ELR (cell line): ENCODE measurements at regions not wholly inside any gene's neighbourhood (a gene's known extent, or its start where the extent isn't known, plus 50 kb on each side); places are given as distances from the start of the nearest gene placed in this dataset.

Experiments
- DNase-seq: peaks from one replicate; pipeline ENCODE4 v3.0.0-alpha.2; 2015; ENCODE audit warnings: low read depth

DNA sequence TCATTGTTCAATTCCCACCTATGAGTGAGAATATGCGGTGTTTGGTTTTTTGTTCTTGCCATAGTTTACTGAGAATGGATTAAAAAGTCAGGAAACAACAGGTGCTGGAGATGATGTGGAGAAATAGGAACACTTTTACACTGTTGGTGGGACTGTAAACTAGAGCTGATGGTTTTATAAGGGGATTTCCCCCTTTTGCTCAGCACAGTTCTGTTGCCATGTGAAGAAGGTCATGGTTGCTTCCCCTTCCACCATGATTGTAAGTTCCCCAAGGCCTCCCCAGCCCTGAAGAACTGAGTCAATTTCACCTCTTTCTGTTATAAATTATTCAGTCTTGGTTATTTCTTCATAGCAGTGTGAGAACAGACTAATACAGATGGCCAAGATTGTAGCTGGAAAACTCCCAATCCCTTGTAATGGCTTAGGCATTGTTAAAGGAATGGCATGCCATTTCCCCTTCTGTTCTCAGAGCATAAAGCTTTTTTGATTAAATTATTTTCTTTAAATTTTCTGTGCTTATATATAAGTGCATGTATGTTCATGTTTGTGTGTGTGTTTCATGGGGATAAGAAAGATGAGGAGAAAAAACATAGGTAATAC lies 144.8 kb downstream of the BACH1 start:
- DNase-seq, result no peak

DNA sequence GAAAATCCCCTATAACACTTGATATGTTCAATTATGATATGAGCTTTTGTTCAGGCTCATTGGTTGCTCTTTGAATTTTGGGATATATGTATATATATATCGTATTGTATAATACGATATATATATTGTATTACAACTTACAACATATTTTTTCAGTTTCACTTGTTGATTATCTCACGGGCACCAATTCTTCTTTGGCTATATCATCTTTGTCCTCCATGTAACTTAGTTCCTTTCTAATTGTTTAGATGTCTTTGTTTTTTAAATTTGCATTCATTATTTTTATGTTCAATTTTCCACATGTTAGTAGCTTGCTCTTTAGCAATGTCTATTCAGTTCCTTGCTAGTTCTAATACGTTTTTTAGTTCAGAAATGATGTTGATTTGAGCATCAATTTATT lies 150.0 kb downstream of the BACH1 start:
- DNase-seq, result no peak

DNA sequence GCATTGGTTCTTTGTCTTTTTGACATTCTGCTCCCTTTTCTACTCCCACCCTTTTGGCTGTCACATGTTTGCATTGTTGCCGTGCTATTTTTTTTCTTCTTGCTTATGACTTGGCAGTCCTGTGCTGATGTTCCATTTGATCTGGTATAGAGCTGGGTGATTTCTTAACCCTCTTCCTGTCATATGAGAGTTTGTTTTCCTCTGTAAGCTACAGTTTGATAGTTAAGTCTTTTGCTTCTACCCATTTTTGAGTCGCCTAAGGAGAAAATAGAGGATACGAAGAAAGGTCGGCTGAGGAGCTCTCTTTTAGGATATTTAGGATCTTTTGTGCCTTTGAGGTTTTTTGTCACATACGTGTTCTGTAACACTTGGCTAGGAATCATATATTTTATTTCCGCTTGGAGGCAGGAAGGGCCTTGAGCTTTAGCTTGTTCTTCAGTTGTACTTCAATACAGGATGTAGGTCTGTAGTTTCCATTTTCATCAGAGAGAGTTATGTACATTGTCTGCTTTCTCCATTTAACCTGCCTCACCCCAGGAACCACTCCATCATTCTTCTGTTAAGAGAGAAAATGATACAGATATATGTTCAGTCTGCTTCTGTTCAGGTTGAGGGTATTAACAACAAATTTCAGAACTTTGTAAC lies 150.7 kb downstream of the BACH1 start:
- DNase-seq, result no peak

DNA sequence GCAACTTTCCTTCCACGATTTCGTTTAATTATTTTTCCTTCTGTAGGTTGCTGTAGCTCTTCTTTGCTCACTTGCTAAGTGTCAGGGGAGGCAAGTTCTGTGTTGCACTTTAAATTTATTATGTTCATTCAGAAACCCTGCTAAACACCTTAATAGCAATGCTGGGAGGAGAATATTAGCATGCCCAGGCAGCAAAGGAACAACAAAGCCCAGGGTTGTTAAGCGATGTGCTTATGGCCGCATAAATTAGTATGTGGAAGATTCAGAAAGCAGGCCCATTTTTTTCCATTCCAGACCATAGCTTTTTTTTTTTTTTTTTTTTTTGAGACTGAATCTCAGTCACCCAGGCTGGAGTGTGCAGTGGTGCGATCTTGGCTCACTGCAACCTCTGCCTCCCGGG lies 151.3 kb downstream of the BACH1 start:
- DNase-seq, result no peak

DNA sequence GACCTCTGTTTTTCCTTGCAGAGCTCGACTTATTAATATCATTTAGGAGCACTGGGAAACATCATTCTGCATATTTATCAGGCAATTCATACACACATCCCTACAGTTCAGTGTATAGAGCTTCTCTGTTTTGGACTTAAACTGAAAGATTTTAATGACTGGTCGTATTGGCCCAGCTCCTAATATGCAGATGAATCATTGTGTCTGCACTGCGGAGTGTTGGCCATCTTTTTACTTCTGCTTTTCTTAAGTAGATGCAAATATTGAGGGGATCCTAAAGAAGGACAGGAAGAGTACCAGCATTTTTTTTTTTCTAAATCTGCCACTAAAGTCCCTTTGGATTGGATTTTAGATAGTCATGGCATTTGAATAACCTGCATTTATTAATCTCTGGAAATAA lies 154.8 kb downstream of the BACH1 start:
- DNase-seq, result no peak

DNA sequence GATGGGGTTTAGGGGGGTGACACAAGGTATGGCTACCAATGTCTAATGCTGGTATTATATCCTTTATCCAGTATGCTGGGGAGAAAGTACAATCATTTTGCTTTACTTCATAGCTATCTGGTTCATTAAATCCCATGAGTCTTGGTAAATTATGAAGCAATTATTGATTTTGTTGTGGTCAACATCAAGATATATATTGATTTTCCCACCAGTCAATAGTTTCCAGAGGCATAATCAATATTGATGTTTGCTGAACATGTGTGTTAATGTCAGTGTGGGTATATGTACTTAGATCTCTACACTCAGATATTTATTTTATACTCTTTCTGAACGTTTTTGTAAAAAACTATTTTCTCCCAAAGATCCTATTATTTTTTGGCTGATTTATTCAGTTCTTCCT lies 155.5 kb downstream of the BACH1 start:
- DNase-seq, result no peak

DNA sequence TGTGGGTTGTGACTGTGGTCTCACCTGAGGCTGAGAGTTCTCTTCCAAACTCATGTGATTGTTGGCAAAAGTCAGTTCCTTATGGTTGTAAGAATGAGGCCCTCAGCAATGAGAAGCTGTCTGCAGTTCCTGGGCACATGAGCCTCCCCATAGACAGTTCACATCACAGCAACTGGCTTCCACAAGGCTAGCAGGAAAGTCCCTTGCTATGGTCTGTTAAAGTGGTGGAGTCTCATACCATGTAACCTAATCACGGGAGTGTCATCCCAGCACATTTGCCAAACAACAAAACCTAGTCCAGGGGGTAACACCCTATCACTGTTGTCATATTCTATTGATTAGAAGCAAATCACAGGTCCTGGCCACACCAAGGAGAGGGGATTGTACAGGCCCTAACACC lies 163.8 kb downstream of the BACH1 start:
- no peak for DNase-seq

DNA sequence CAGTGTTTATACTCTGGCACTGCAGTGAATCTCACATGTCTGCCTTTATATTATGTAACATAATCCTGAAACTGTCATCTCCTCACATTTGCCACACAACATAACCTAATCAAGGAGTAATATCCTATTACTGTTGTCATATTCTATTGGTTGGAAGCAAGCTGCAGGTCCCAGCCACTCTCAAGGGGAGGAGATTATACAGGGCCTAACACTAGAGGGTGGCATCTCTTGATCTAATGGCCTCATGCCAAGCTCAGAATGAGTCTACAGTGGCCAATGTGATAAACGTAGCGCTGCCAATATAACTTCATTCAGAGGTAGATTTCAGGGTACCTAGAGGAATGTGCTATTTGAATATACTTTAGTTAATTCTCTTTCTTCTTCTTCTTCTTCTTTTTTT lies 166.8 kb downstream of the BACH1 start:
- DNase-seq, result no peak

DNA sequence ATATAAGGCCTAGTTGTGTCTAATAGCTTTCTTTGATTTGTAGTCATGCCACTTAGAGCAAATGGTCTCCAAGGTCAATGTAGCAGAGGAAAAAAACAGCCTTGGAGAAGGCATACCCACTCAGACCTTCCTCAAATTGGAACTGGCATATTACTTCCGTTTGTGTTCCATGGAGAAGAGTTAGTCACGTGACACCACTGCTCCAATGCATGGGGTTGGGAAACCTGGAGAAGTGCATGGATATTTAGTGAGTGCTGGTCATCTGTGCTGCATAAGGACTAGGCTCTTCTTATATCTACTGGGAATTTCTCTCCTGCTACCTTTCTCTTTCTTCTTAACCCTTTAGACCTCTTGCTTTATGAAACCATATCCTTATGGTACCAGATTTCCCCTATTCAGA lies 167.8 kb downstream of the BACH1 start:
- no peak for DNase-seq

DNA sequence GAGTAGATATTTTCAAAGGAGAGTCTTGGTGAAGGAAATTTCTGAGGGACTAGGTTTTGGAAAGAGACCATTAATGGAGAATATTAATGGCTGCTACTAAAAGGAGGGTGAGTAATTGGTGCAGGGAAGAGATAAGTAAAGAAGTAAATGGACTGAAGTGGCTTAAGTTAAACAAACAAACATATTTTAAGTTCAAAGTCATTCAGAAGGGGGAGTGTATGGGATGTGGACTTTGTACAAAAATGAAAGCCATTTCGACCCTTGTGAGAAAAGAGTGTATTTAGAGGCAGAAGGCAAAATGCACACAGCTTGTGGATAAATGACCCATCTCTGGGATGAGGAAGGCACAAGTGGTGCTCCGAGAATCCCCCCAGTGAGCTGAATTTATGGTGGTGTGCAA lies 171.7 kb downstream of the BACH1 start:
- DNase-seq, result no peak

DNA sequence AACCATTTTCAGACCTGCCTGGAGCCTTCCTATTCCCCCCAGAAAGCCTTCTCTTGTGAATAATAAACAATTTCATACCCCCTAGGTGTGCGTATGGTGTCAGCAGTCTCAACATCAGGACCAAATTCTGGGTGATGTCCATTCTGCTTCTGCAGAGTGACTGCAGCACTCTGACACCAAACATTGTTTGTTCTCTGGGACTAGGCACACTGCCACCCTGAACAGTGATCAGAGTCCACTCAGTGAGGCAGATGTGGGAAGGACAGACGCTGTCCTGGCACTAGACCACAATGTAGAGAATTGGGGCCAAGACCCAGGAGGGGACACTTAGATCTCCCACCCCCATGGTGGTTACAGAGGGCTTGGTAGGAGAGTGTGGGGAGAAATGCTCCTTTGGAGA lies 175.1 kb downstream of the BACH1 start:
- no peak for DNase-seq

DNA sequence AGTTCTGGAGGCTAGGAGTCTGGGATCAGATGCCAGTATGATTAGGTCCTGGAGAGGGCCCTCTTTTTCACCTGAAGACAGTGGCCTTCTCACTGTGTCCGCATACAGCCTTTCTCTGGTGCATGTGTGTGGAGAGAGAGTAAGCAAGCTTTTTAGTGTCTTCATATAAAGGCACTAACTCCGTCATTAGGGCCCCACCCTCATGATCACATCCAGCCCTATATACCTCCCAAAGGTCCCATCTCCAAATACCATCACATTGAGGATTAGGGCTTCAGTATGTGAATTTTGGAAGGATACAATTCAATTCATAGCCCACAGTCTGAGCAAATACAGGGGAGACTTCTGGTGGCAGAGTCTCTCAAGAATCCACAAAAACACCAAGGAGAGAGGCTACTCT lies 176.6 kb downstream of the BACH1 start:
- no peak for DNase-seq

DNA sequence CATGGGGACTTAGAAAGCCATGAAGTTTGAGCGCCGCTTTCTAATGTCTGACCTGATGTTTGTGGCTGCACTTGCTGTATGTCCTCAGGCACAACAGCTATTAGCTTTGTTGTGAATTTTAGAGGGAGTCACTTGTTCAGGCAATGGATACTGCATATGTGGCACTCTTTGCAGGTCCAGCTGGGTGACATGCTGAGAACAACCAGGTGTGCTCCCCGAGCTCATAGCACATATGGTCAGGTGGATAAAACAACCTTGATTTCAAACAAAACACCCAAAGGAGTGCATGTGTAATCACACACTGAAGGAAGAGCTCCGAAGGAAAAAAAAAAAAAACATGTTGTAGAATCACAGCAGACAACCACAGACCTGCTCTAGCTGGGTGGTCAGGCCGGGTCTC lies 178.6 kb downstream of the BACH1 start:
- DNase-seq, result no peak

DNA sequence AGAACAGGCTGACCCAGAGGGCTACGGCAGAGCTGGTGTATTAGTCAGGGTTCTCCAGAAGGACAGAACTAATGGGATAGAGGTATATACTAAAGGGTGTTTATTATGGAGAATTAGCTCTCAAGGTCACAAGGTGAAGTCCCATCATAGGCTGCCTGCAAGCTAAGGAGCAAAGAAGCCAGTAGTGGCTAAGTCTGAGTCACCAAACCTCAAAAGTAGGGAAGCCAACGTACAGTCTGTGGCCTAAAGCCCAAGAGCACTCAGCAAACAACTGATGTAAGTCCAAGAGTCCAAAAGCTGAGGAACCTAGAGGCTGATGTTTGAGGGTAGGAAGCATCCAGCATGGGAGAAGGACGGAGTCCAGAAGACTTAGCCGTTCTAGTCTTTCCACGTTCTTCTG lies 179.2 kb downstream of the BACH1 start:
- DNase-seq, result peak; percentile 59

DNA sequence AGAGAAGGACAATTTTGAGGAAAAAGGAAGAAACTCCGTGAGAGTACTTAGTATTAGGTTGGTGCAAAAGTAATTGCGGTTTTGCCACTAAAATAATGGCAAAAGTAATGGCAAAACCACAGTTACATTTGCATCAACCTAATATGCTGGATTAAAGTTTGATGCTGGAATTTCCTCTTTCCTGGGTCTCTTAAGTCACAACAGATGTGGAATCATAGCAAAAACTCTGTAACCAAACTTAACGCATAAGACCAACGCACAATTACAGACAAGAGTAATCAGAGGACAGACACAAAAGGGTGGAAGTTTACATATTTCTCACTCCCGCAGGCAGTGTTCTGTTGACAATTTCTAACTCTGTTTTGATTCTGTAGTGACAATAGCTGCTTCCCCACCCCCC lies 182.4 kb downstream of the BACH1 start:
- DNase-seq, result no peak

DNA sequence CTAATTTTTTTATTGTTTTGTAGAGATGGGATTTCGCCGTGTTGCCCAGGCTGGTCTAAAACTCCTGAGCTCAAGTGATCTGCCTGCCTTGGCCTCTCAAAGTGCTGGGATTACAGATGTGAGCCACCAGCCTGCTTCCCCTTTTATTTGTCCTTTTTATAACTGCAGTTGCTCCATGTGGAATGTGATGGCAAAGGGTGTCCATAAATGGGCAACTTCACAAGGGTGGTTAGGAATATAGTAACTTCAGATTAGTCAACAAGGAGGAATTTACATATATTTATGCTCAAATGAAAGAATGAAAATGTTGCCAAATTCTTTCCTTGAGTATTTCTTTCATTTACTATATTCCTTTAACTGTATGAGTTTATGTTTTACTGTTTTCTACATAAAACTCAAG lies 182.9 kb downstream of the BACH1 start:
- DNase-seq, result peak; percentile 9

DNA sequence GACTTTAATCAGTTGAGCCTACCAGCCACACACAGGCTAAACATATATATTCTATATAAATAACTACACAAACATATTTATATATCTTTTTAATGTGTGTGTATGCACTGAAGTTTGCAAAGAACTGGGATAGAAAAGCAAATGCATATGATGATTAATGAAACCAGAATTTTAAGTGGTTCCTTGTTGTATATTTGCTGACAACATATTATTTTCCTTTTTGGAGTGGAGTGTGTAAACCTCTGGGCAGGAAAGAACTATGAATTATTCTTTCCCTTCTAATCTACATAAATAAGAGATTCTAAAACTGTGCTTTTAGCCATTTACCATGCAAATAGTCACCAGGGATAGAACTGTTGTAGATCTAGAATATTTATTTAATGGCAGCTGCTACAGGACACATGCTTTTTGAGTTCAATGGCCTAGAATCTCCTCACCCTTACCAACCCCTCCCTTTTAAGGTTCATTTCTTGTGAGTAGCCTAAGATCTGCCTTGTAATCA lies 187.6 kb downstream of the BACH1 start:
- no peak for DNase-seq
